GM18519 (cell line): ENCODE measurements at regions not wholly inside any gene's neighbourhood (a gene's known extent, or its start where the extent isn't known, plus 50 kb on each side); places are given as distances from the start of the nearest gene placed in this dataset.
"Not testable (repeated sequence)": the region's sequence is repeated elsewhere in the genome, so short reads cannot be mapped to it uniquely, and the experiment has no call there.

Experiments used
- ATAC-seq: cut with Tn5 transposase; IDR thresholded peaks from one replicate; pipeline ENCODE4 v1.9.1; 2021; ENCODE audit warnings: mild to moderate bottlenecking, moderate library complexity; ENCODE audit not compliant: unreplicated experiment, low FRiP score

DNA sequence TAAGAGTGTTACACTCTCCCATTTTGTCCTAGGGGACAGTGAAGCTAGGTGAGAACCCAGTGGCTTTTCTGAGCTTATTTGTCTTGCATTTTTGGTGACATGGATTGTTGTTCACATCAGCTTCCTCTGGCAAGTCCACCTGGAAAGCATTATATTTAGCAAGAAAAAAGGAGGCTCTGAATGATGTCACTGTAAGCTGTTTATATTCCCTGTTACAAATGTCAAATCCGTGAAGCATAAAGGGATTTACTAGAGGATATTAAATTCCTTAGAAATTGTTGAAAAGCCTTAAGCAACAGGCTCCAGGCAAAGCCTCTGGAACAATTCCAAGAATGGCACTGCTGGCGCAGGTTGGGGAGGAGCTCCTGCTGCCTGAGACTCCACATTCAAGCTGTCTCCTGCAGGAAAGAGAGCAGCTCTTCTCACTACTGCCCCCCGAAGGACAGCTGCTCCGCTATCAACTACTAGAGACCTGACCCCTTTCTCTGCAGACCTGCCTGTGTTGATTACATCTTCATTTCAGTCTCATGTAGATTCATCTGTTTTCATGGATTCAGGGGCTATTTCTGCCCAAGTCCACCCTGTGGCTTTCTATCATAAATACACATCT is 295.4 kb downstream of the RPIA start:
- ATAC-seq = not testable (repeated sequence)

DNA sequence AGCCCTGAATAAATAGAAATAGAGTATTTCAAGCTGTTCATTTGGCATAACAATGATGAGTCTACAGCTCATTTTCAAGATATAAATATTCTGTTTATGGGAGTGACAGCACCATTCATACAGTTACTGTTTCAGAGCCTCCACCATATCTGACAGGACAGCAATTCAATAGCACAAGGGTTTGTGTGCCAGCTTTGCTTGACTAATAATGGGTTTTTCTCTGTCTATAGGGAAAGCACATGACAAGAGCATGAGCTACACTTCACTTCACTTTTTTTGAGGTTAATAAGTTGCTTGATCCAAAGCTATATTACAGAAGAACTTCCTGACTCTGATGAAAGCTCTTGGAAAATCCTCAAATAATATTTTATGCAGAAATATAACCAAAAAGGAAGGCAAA is 297.1 kb downstream of the RPIA start:
- ATAC-seq = not testable (repeated sequence)

- ATAC-seq = not testable (repeated sequence)
Measured at GRCh38 chr2:88992819-88993218, 301.3 kb downstream of the RPIA start.

- not testable (repeated sequence) for ATAC-seq
Measured at GRCh38 chr2:88994856-88995255, 303.4 kb downstream of the RPIA start.

DNA sequence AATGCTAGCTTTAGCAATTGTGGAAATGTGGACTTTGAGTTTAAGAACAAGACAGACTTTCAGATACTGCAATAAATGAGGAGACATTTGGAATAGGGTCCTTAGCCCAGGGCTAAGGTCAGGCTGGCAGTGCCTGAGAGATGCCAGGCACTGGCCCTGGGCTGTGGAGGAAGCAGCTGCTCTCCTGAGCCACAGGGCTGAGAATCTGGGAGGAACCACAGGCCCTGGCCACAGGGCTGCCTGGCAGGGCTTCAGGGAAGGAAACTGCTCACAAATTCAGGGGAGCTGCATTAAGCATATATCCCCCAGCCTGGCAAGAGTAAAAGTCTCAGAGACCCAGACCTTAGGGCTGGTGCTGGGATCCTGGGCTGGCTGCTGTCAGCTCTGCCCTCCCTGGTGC is 305.1 kb downstream of the RPIA start:
- ATAC-seq = not testable (repeated sequence)

DNA sequence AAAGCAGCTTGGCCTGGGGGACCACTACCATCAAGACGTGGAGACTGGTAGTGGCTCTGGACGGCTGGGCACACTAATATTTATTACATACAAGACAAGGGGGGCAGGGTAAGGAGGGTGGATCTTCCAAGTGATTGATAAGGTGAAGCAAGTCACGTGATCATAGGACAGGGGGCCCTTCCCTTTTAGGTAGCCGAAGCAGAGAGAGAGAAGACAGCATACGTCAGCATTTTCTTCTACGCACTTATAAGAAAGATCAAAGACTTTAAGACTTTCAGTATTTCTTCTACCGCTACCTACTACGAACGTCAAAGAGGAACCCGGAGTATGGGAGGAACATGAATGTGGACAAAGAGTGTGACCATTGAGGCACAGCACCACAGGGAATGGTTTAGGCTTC is 307.9 kb downstream of the RPIA start:
- ATAC-seq = no peak

DNA sequence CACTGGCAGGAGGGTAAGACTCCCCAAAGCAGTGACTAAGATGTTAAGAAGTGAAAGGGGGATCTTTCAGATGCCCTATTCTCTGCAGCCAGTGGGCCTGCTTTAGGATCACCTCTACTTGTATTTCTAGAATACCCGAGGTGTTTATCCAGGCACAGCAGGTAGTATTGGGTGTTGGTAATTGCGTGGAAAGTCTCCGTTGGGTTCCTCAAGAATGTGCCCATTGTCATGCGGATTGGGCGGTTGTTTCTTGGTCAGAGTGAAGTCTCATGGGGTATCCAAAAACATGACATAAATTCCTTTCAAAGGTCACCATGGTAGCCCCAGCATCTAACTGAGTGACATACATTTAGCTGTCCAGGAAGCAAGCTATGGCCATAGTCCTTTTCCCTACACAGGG is 308.8 kb downstream of the RPIA start:
- no peak for ATAC-seq

DNA sequence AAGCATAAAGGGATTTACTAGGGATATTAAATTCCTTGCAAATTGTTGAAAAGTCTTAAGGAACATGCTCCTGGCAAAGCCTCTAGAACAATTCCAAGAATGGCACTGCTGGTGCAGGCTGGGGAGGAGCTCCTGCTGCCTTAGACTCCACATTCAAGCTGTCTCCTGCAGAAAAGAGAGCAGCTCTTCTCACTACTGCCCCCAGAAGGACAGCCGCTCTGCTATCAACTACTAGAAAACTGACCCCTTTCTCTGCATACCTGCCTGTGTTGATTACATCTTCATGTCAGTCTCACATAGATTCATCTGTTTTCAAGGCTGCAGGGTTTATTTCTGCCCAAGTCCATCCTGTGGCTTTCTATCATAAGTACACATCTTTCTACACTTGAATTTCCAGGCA is 312.8 kb downstream of the RPIA start:
- ATAC-seq = not testable (repeated sequence)

GRCh38 chr2:89020566-89020965 is 329.1 kb downstream of the RPIA start:
- not testable (repeated sequence) for ATAC-seq

DNA sequence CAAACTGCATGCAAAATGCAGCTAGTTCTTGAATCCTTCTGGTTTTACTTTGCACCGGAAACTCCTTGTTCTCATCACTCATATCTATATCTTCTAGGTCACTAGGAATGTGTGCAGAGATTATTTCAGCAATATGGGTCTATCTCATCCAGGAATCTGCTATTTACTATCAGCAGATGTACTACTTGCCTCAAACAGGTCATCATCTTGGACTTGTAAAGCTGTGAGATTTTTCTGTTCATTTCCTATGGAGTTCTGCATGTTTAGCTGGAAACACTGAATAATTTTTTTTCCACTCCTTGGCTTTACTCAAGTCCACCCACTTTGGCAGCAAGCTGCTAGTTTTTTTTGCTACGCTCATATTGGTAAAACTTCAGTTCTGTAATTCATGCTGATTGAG is 334.8 kb downstream of the RPIA start:
- not testable (repeated sequence) for ATAC-seq

DNA sequence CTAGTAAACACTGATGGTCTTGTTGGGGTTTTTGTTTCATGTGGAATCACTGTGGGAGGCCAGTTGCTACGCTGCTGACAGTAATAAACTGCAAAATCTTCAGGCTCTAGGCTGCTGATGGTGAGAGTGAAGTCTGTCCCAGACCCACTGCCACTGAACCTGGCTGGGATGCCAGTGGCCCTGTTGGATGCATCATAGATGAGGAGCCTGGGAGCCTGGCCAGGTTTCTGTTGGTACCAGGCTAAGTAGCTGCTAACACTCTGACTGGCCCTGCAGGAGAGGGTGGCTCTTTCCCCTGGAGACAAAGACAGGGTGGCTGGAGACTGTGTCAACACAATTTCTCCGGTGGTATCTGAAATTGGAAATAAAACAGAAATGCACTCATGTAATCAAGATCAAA is 335.6 kb downstream of the RPIA start:
- not testable (repeated sequence) for ATAC-seq

DNA sequence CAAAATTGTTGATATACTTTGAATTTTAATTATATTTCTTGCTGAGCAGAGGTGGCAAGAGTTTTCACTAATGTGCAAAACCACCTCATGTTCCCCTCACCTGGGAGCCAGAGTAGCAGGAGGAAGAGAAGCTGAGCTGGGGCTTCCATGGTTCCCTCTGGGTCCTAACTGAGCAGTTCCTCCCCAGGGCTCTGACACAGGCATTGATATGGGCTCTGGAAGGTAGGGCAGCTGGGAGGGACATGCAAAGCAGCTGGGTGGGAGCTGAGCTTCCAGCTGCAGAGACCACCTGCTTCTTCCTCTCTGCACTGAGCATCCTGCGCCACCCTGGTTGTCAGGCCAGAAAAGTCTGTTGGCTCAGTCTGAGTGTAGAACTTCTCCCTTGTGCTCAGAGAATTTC is 336.1 kb downstream of the RPIA start:
- ATAC-seq = not testable (repeated sequence)

GRCh38 chr2:89029257-89029656 is 337.8 kb downstream of the RPIA start:
- not testable (repeated sequence) for ATAC-seq

DNA sequence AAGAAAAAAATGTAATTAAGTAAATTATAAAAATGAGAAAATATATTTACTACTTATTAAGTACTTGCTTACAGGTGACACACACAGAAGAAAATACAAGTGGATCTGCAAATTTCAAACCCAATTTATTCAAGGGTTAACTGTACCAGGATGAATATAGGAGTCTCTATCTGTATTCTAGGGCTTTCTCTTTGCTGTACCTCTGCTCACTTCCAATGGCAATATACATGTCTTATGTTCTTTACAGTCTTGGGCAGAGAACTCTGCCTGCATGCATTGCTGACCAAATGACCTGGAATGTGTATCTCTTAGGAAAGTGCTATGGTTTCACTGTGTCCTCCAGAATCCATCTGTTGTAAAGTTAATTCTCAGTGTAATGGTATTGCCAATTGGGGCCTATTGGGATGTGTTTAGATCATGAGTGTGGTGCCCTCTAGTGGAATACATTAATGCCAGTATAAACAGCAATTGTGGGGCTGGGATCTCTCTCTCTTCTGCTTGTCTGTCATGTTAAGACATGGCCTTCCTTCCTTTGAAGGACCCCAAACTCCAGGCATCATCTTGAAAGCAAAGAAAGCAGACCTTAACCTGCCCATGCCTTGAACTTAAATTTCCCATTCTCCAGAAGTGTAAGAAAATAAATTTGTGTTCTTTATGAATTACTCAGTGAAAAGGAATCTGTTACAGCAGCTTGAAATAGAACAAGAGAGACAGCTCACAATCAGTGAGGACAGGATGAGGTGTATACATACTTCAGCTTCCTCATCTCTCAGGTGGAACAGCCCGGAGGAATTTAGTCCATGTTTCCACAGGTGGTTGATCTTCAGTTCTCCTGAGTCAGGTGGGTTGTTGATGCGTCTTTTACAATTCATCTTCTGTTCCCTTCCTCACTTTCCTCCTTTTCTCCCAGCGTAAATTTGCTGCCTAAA is 356.9 kb downstream of the RPIA start:
- not testable (repeated sequence) for ATAC-seq

DNA sequence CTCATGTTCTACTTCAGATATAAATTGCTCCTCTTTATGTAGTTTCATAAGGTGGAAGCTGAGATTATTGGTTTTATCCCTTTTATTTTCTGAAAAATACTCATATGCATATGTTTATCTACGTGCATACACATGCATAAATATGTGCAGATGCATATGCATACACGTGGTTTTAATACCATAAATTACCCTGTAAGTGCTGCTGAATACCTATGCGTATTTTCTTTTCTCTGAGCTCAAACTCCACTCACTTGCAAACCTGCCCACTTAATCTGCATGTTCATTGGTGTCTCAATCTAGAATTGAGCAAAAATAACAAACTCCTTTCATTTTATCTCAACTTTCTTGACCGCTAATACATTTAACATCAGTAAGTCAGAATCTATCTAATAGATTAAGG is 367.1 kb downstream of the RPIA start:
- ATAC-seq = not testable (repeated sequence)

- not testable (repeated sequence) for ATAC-seq
Measured at GRCh38 chr2:89061174-89061573, 369.7 kb downstream of the RPIA start.

GRCh38 chr2:89076771-89077170 is 385.3 kb downstream of the RPIA start:
- ATAC-seq = not testable (repeated sequence)

DNA sequence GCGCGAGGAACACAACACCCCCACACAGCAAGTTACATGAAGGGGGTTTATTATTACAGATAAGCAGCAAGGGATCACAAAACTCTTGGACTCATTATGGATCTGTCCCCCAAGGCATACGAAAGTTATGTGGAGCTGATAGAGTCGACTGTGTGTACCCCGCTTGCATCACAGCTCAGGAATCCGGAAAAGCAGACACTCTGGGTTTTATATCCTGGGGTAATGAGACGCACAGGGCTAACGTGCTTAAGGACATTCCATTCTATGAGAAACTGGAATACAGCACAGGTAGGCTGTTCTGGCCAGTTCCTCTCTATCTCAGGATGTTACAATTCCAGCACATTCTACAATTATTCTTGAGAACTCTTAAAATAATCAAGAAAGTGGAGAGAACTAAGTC is 401.4 kb downstream of the RPIA start:
- ATAC-seq = not testable (repeated sequence)

DNA sequence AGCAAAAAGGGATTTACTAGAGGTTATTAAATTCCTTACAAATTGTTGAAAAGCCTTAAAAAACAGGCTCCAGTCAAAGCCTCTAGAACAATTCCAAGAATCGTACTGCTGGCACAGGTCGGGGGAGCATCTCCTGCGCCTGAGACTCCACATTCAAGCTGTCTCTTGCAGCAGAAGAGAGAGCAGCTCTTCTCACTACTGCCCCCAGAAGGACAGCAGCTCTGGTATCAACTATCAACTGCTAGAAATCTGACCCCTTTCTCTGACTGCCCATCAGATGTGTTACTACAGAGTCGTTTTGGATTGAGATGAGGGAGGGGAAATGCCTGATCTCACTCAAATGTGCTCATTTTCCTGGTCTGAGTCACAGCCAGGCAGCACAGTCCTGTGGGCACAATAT is 403.6 kb downstream of the RPIA start:
- ATAC-seq = not testable (repeated sequence)

GRCh38 chr2:89102587-89102986 is 411.1 kb downstream of the RPIA start:
- not testable (repeated sequence) for ATAC-seq

GRCh38 chr2:89106369-89107019 is 415.0 kb downstream of the RPIA start:
- ATAC-seq = not testable (repeated sequence)
